ENCODE measurements at regions not wholly inside any gene's neighbourhood (a gene's known extent, or its start where the extent isn't known, plus 50 kb on each side); places are given as distances from the start of the nearest gene placed in this dataset.
"Not testable (repeated sequence)": the region's sequence is repeated elsewhere in the genome, so short reads cannot be mapped to it uniquely, and the experiment has no call there.

DNA sequence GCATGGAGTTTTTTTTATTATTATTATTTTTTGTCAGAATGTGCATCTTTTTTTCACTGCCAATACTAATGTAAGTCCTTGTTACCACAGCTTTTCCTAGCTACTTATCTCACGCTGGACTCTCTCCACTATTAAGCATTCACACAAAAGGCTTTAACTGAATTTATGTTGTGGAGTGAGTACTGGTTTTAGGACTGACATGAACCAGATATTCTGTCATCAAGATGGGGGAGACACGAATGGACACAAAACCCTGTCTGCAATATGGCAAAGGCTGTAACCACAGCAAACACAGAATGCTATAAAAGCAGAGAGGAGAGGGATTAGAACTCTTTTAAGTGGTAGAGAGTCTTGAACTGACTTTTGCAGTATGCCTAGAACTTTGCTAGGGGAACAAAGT lies 592.2 kb upstream of the TBL1XR1 start:
- Mint-ChIP-seq H3K9me3 (ENCODE audit: unreplicated experiment) (peaks cover 2% of the 10 kb centered on the region), H3K27ac (ENCODE audit: unreplicated experiment) (peak overlapping the region; percentile 85), H3K4me1 (ENCODE audit: unreplicated experiment) (peaks cover 49% of the 10 kb centered on the region), H3K36me3 (ENCODE audit: unreplicated experiment) (peaks cover 11% of the 10 kb centered on the region), H3K4me3 (ENCODE audit: unreplicated experiment) (no peak overlapping the region), H3K27me3 (ENCODE audit: unreplicated experiment) (no peaks in the 10 kb centered on the region)
- TF ChIP-seq, protein P1, sequence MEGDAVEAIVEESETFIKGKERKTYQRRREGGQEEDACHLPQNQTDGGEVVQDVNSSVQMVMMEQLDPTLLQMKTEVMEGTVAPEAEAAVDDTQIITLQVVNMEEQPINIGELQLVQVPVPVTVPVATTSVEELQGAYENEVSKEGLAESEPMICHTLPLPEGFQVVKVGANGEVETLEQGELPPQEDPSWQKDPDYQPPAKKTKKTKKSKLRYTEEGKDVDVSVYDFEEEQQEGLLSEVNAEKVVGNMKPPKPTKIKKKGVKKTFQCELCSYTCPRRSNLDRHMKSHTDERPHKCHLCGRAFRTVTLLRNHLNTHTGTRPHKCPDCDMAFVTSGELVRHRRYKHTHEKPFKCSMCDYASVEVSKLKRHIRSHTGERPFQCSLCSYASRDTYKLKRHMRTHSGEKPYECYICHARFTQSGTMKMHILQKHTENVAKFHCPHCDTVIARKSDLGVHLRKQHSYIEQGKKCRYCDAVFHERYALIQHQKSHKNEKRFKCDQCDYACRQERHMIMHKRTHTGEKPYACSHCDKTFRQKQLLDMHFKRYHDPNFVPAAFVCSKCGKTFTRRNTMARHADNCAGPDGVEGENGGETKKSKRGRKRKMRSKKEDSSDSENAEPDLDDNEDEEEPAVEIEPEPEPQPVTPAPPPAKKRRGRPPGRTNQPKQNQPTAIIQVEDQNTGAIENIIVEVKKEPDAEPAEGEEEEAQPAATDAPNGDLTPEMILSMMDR (IDR thresholded peaks at IDR 0.05): no peak
- DNase-seq (ENCODE audit: extremely low spot score, unreplicated experiment): no peak

DNA sequence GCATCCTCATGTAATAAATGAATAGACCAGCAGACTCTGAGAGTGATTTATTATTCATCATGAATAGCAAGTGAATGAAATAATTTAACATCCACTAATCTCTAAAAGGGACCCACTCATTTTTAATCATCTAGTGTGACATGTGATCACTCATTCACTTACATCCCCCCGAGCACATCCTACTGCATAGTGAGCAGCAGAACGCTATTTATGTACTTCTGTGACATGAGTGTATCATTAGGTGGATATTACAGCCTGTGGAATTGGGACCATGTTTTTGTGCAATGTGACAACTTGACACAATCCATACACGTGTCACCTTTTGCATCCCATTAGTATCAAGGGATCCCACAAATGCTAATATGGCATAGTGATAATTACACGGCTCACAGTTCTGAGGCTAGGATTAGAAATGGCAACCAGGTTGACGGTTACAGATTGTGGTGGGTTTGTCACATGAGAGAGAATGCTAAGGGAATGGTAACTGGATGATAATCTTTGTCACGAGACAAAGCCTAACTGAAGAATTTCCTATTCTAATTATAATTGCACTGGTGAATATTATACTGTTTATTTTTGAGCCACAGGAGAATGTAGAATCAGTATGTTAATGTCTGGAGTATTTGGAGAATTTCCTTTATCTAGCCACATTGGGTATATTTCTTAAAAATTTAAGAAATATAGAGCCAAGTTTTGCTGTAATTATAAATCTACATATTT lies 595.2 kb upstream of the TBL1XR1 start:
- Mint-ChIP-seq H3K4me1 (ENCODE audit: unreplicated experiment) (peaks cover 65% of the 10 kb centered on the region), H3K4me3 (ENCODE audit: unreplicated experiment) (no peak overlapping the region)

DNA sequence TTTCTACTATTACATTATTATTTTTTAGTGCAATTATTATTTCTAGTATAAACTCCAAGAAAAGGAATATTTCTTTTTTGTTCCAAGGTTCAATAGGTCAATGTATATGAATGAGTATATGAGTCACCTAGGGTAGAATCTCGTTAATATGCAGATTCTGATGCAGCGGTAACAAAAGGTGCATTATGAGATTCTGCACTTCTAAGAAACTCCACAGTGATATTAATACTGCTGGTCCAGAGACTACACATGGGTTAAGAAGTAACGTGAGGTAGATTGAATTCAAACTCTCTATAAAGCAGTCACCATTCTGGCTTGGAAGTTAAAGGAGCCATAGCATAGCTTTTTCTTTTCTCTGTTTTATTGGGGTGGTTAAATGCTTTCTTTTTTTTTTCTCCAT lies 596.2 kb upstream of the TBL1XR1 start:
- H3K27me3 Mint-ChIP-seq (ENCODE audit: unreplicated experiment): no peaks in the 10 kb centered on the region
- no peak overlapping the region for H3K27ac Mint-ChIP-seq (ENCODE audit: unreplicated experiment)
- peaks cover 5% of the 10 kb centered on the region for H3K36me3 Mint-ChIP-seq (ENCODE audit: unreplicated experiment)
- H3K4me1 Mint-ChIP-seq (ENCODE audit: unreplicated experiment): peaks cover 71% of the 10 kb centered on the region
- TF ChIP-seq, protein P1 (IDR thresholded peaks at IDR 0.05): no peak
- DNase-seq (ENCODE audit: extremely low spot score, unreplicated experiment): no peak
- H3K4me3 Mint-ChIP-seq (ENCODE audit: unreplicated experiment): no peak overlapping the region
- no peaks in the 10 kb centered on the region for H3K9me3 Mint-ChIP-seq (ENCODE audit: unreplicated experiment)

More for the DNA sequence above, 595.2 kb upstream of the TBL1XR1 start:
- Mint-ChIP-seq H3K27me3 (ENCODE audit: unreplicated experiment) (no peaks in the 10 kb centered on the region), H3K36me3 (ENCODE audit: unreplicated experiment) (peaks cover 5% of the 10 kb centered on the region), H3K27ac (ENCODE audit: unreplicated experiment) (peak overlapping the region; percentile 70), H3K9me3 (ENCODE audit: unreplicated experiment) (no peaks in the 10 kb centered on the region)
- TF ChIP-seq, protein P1 (IDR thresholded peaks at IDR 0.05): no peak
- no peak for DNase-seq (ENCODE audit: extremely low spot score, unreplicated experiment)

DNA sequence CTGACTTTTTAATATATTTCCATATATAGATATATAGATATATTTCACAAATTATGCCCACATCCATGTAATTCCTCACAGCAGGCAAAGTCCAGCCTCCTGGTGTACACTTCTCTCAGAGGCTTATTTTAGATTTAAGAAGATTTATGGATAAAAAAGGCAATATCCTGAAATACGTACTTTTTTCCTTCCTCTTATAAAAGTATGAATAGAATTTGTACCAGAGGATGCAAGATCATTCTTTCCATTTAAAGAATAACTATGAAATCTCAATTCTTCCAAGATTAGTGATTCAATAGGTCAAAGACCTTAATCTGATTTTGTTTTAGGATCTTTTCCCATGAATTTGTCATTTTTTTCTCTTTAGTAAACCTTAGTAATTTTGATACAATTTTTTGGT lies 597.9 kb upstream of the TBL1XR1 start:
- peak overlapping the region; percentile 82 for H3K27ac Mint-ChIP-seq (ENCODE audit: unreplicated experiment)
- peaks cover 62% of the 10 kb centered on the region for H3K4me1 Mint-ChIP-seq (ENCODE audit: unreplicated experiment)
- no peak for DNase-seq (ENCODE audit: extremely low spot score, unreplicated experiment)
- TF ChIP-seq, protein P1 (IDR thresholded peaks at IDR 0.05): no peak
- H3K9me3 Mint-ChIP-seq (ENCODE audit: unreplicated experiment): no peaks in the 10 kb centered on the region
- H3K27me3 Mint-ChIP-seq (ENCODE audit: unreplicated experiment): no peaks in the 10 kb centered on the region
- no peak overlapping the region for H3K4me3 Mint-ChIP-seq (ENCODE audit: unreplicated experiment)
- peaks cover 2% of the 10 kb centered on the region for H3K36me3 Mint-ChIP-seq (ENCODE audit: unreplicated experiment)

DNA sequence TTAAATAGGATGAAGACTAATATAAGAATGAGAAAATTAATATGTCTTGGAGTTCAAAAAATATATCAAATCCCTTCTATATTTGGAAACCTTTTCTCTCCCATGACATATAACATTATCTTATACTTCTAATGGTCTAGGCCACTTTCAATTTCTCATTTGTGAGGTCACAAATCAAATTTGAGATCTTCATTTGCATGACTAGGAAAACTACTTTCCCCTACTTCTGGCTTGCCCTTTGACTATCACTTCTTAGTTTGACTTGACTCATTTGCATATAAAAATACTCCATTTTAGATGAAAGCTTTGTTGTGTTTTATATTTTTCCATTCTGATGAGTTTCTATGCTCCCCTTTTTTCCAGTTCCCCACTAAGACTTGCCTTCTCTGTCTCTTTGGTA lies 598.6 kb upstream of the TBL1XR1 start:
- DNase-seq (ENCODE audit: extremely low spot score, unreplicated experiment): no peak
- H3K9me3 Mint-ChIP-seq (ENCODE audit: unreplicated experiment): no peaks in the 10 kb centered on the region
- peaks cover 58% of the 10 kb centered on the region for H3K4me1 Mint-ChIP-seq (ENCODE audit: unreplicated experiment)
- H3K4me3 Mint-ChIP-seq (ENCODE audit: unreplicated experiment): no peak overlapping the region
- no peaks in the 10 kb centered on the region for H3K27me3 Mint-ChIP-seq (ENCODE audit: unreplicated experiment)
- H3K36me3 Mint-ChIP-seq (ENCODE audit: unreplicated experiment): peaks cover 2% of the 10 kb centered on the region
- peak overlapping the region; percentile 76 for H3K27ac Mint-ChIP-seq (ENCODE audit: unreplicated experiment)
- TF ChIP-seq, protein P1 (IDR thresholded peaks at IDR 0.05): no peak

DNA sequence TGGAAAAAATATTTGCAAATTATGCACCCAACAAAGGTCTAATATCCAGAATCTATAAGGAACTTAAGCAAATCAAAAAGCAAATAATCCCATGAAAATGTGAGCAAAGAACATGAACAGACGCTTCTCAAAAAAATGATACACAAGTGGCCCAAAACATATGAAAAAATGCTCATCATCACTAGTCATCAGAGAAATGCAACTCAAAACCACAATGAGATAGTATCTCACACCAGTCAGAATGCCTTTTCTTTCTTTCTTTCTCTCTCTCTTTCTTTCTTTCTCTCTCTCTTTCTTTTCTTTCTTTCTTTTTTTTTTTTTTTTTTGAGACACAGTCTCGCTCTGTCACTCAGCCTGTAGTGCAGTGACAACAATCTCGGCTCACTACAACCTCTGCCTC lies 602.9 kb upstream of the TBL1XR1 start:
- not testable (repeated sequence) for H3K27me3 Mint-ChIP-seq (ENCODE audit: unreplicated experiment); H3K4me3 Mint-ChIP-seq (ENCODE audit: unreplicated experiment); DNase-seq (ENCODE audit: extremely low spot score, unreplicated experiment); H3K9me3 Mint-ChIP-seq (ENCODE audit: unreplicated experiment); H3K27ac Mint-ChIP-seq (ENCODE audit: unreplicated experiment); H3K36me3 Mint-ChIP-seq (ENCODE audit: unreplicated experiment)
- peaks cover 68% of the 10 kb centered on the region for H3K4me1 Mint-ChIP-seq (ENCODE audit: unreplicated experiment)
